ENCODE measurements at regions not wholly inside any gene's neighbourhood (a gene's known extent, or its start where the extent isn't known, plus 50 kb on each side); places are given as distances from the start of the nearest gene placed in this dataset.
A peak's percentile ranks its signal among the peaks of the same experiment; 100 is the strongest.

- TF ChIP-seq TOE1 (IDR thresholded peaks at IDR 0.05; ENCODE audit: borderline replicate concordance), result no peak
- no peak for TF ChIP-seq TOE1 (CRISPR knock-in tag; IDR thresholded peaks at IDR 0.05; ENCODE audit: borderline replicate concordance, low read depth)
- no peak for TF ChIP-seq AFF1 (IDR thresholded peaks at IDR 0.05; ENCODE audit: low read depth in 1 of 2, partially characterized antibody in 2 of 2)
- TF ChIP-seq ID3 (CRISPR knock-in tag; IDR thresholded peaks at IDR 0.05), result no peak
- peak; percentile 35 for TF ChIP-seq ID3 (tag; IDR thresholded peaks at IDR 0.05)
- no peak for TF ChIP-seq GTF2B (IDR thresholded peaks at IDR 0.05; ENCODE audit: extremely low read depth, insufficient read length)
- peak in 1 of 2 experiments; percentile 44; a peak in 1 of 4 replicates for TF ChIP-seq UBTF (IDR thresholded peaks at IDR 0.05; ENCODE audit: borderline replicate concordance in 1 of 2, low read depth in 2 of 2, low read length in 2 of 2)
- peak; percentile 21 to 83 (median 70) for TF ChIP-seq YY1 (IDR thresholded peaks at IDR 0.05; ENCODE audit: borderline replicate concordance in 1 of 3, control insufficient read depth in 1 of 3, extremely low read depth in 1 of 3, insufficient read depth in 3 of 3, insufficient read length in 1 of 3, insufficient replicate concordance in 2 of 3, low read depth in 1 of 3, low read length in 2 of 3)
- TF ChIP-seq SMC3 (conservative IDR thresholded peaks at IDR 0.05; ENCODE audit: insufficient read depth, low read depth, low read length), result no peak
- no peak for TF ChIP-seq TRIM24 (IDR thresholded peaks at IDR 0.05)
- no peak for TF ChIP-seq SP2 (IDR thresholded peaks at IDR 0.05; ENCODE audit: extremely low read depth, low read depth, low read length, poor library complexity, severe bottlenecking)
- TF ChIP-seq ZKSCAN1 (IDR thresholded peaks at IDR 0.05; ENCODE audit: low read depth, low read length), result no peak
- no peak for TF ChIP-seq ZBTB34 (CRISPR knock-in tag; IDR thresholded peaks at IDR 0.05)
- no peak for TF ChIP-seq SNIP1 (IDR thresholded peaks at IDR 0.05; ENCODE audit: low read depth)
Observed at GRCh38 chr1:39105061-39105840, 79.1 kb downstream of the NDUFS5 start (continued).
